Neural progenitor cell (in vitro differentiated cells): ENCODE measurements at regions not wholly inside any gene's neighbourhood (a gene's known extent, or its start where the extent isn't known, plus 50 kb on each side); places are given as distances from the start of the nearest gene placed in this dataset.
"Not testable (repeated sequence)": the region's sequence is repeated elsewhere in the genome, so short reads cannot be mapped to it uniquely, and the experiment has no call there.

Experiments used
- DNase-seq: peaks from one replicate; pipeline ENCODE4 v3.0.0-alpha.2; 2016; ENCODE audit warnings: low spot score
- H2AFZ ChIP-seq: fragments of 200-600 bp; sonication (generic); replicated peaks from 2 replicates; pipeline ENCODE4 v1.6.1; 2016; ENCODE audit warnings: antibody characterized with exemption
- H3F3A ChIP-seq: fragments of 200-600 bp; sonication (generic); 2 replicates; pipeline ENCODE4 v1.6.1; 2016; ENCODE audit warnings: antibody characterized with exemption, low read depth
- H3K27ac ChIP-seq: fragments of 200-600 bp; sonication (generic); 2 replicates; pipeline ENCODE4 v1.5.1; 2016; ENCODE audit warnings: mild to moderate bottlenecking
- H3K27me3 ChIP-seq: fragments of 200-600 bp; sonication (generic); 2 replicates; pipeline ENCODE4 v1.6.1; 2016; ENCODE audit warnings: mild to moderate bottlenecking, moderate library complexity
- H3K36me3 ChIP-seq: fragments of 200-600 bp; sonication (generic); 2 replicates; pipeline ENCODE4 v1.5.1; 2016
- H3K4me1 ChIP-seq: fragments of 200-600 bp; sonication (generic); 2 replicates; pipeline ENCODE4 v1.6.1; 2016; ENCODE audit warnings: mixed run types
- H3K4me2 ChIP-seq: fragments of 200-600 bp; sonication (generic); 2 replicates; pipeline ENCODE4 v1.6.1; 2016
- H3K4me3 ChIP-seq: fragments of 200-600 bp; sonication (generic); 2 replicates; pipeline ENCODE4 v1.5.1; 2016
- H3K79me2 ChIP-seq: fragments of 200-600 bp; sonication (generic); 2 replicates; pipeline ENCODE4 v1.6.1; 2016; ENCODE audit warnings: low read depth
- H3K9ac ChIP-seq: fragments of 200-600 bp; sonication (generic); 2 replicates; pipeline ENCODE4 v1.6.1; 2016
- H3K9me3 ChIP-seq: fragments of 200-600 bp; sonication (generic); 2 replicates; pipeline ENCODE4 v1.5.1; 2016; ENCODE audit warnings: low read depth
- H4K20me1 ChIP-seq: fragments of 200-600 bp; sonication (generic); 2 replicates; pipeline ENCODE4 v1.6.1; 2016; ENCODE audit warnings: low read depth
- H3K27ac Mint-ChIP-seq: 3 replicates; pipeline ENCODE4 v1.8.0; 2021; ENCODE audit warnings: mixed read lengths
- H3K27me3 Mint-ChIP-seq: 2 replicates; pipeline ENCODE4 v1.8.0; 2022; ENCODE audit warnings: low read depth, mild to moderate bottlenecking, inconsistent platforms, moderate library complexity, mixed read lengths; ENCODE audit not compliant: insufficient read depth
- H3K36me3 Mint-ChIP-seq: 3 replicates; pipeline ENCODE4 v1.8.0; 2021; ENCODE audit warnings: mixed read lengths
- H3K4me1 Mint-ChIP-seq: 3 replicates; pipeline ENCODE4 v1.8.0; 2021; ENCODE audit warnings: mixed read lengths
- H3K4me3 Mint-ChIP-seq: 3 replicates; pipeline ENCODE4 v1.8.0; 2021; ENCODE audit warnings: mild to moderate bottlenecking, moderate library complexity, mixed read lengths
- H3K9me3 Mint-ChIP-seq: 3 replicates; pipeline ENCODE4 v1.8.0; 2020; ENCODE audit warnings: mixed read lengths
- CTCF ChIP-seq: fragments of 200-600 bp; sonication (generic); IDR thresholded peaks from 2 replicates; pipeline ENCODE4 v1.5.1; 2017; ENCODE audit warnings: antibody characterized with exemption, mild to moderate bottlenecking
- EZH2 ChIP-seq: fragments of 200-600 bp; sonication (generic); IDR thresholded peaks from 2 replicates; pipeline ENCODE4 v1.6.1; 2017; ENCODE audit warnings: antibody characterized with exemption, mild to moderate bottlenecking, moderate library complexity
- EZH2phosphoT487 ChIP-seq: fragments of 200-600 bp; sonication (generic); IDR thresholded peaks from 2 replicates; pipeline ENCODE4 v1.6.1; 2017; ENCODE audit warnings: antibody characterized with exemption

GRCh38 chr14:21852775-21853174 lies 179.2 kb upstream of the OR4E1 start:
- peak overlapping the region; percentile 98 for H2AFZ ChIP-seq
- H3K27ac Mint-ChIP-seq: no peak overlapping the region
- no peaks in the 10 kb centered on the region for H3K4me1 ChIP-seq
- H3K4me3 ChIP-seq: no peak overlapping the region
- no peaks in the 10 kb centered on the region for H3K79me2 ChIP-seq
- H3K36me3 ChIP-seq: no peaks in the 10 kb centered on the region
- H3K4me2 ChIP-seq: no peak overlapping the region
- no peaks in the 10 kb centered on the region for H3K4me1 Mint-ChIP-seq
- no peak for TF ChIP-seq EZH2
- TF ChIP-seq CTCF: no peak
- TF ChIP-seq EZH2phosphoT487: no peak
- H3K27me3 Mint-ChIP-seq: peaks cover 3% of the 10 kb centered on the region
- no peaks in the 10 kb centered on the region for H3K9me3 ChIP-seq
- no peak for DNase-seq
- no peaks in the 10 kb centered on the region for H4K20me1 ChIP-seq
- H3K9me3 Mint-ChIP-seq: no peaks in the 10 kb centered on the region
- H3K4me3 Mint-ChIP-seq: no peak overlapping the region
- H3K9ac ChIP-seq: no peak overlapping the region
- H3K27ac ChIP-seq: no peak overlapping the region
- no peaks in the 10 kb centered on the region for H3F3A ChIP-seq
- H3K36me3 Mint-ChIP-seq: no peaks in the 10 kb centered on the region
- peaks cover 70% of the 10 kb centered on the region for H3K27me3 ChIP-seq

- peaks cover 3% of the 10 kb centered on the region for H3K27me3 Mint-ChIP-seq
- no peaks in the 10 kb centered on the region for H3K79me2 ChIP-seq
- no peaks in the 10 kb centered on the region for H3K9me3 Mint-ChIP-seq
- no peaks in the 10 kb centered on the region for H3K4me1 ChIP-seq
- no peaks in the 10 kb centered on the region for H3K36me3 Mint-ChIP-seq
- H3K9ac ChIP-seq: no peak overlapping the region
- no peaks in the 10 kb centered on the region for H3K4me1 Mint-ChIP-seq
- DNase-seq: peak; percentile 76
- H3K4me3 ChIP-seq: no peak overlapping the region
- TF ChIP-seq EZH2phosphoT487: no peak
- TF ChIP-seq CTCF: peak; percentile 84
- no peak for TF ChIP-seq EZH2
- peak overlapping the region; percentile 98 for H2AFZ ChIP-seq
- H3K36me3 ChIP-seq: no peaks in the 10 kb centered on the region
- H3K4me3 Mint-ChIP-seq: no peak overlapping the region
- H3F3A ChIP-seq: no peaks in the 10 kb centered on the region
- H3K4me2 ChIP-seq: no peak overlapping the region
- no peaks in the 10 kb centered on the region for H4K20me1 ChIP-seq
- no peak overlapping the region for H3K27ac ChIP-seq
- H3K27ac Mint-ChIP-seq: no peak overlapping the region
- H3K9me3 ChIP-seq: no peaks in the 10 kb centered on the region
- H3K27me3 ChIP-seq: peaks cover 70% of the 10 kb centered on the region
Observed at GRCh38 chr14:21852061-21852664, 178.5 kb upstream of the OR4E1 start.

DNA sequence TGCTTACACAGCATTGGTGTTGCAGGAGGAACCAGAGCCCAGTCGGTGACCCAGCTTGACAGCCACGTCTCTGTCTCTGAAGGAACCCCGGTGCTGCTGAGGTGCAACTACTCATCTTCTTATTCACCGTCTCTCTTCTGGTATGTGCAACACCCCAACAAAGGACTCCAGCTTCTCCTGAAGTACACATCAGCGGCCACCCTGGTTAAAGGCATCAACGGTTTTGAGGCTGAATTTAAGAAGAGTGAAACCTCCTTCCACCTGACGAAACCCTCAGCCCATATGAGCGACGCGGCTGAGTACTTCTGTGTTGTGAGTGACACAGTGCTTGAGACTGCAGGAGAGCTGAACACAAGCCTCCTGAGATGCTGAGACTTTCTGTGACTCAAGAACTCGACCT lies 173.3 kb upstream of the OR4E1 start:
- not testable (repeated sequence) for H3K27ac Mint-ChIP-seq, H3K27me3 Mint-ChIP-seq
- H2AFZ ChIP-seq: peak overlapping the region; percentile 81

DNA sequence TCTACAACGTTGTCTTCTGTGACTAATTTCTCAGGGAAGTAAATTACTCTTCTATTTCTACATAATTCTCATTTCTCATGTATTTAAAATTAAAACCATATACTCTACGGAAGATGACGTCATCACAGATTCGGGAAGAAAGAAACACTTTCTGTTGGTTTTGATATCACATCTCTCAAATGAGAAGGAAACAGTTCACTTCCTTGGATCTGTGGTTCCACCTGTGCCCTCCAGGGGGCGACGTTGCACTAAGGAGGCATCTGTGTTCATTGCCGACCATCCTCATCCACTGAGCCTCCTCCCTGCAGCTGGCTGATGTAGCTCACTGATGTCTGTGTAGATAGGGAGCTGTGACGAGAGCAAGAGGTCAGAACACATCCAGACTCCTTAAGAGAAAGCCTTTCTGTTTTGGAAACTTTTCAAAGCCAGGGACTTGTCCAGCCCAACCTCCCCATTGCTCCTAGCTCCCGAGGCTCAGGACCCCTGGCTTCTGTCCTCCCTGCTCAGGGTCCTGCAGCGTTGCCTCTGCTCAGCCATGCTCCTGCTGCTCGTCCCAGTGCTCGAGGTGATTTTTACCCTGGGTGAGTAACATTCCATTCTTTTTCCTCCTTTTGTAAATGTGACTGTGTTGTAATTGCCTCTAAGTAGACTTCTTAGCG lies 172.7 kb upstream of the OR4E1 start:
- Histone ChIP-seq H3K4me1 (no peaks in the 10 kb centered on the region), H3K4me2 (peak overlapping the region; percentile 28), H3K9me3 (no peaks in the 10 kb centered on the region), H3K27me3 (peaks cover 78% of the 10 kb centered on the region), H4K20me1 (no peaks in the 10 kb centered on the region), H3K79me2 (no peaks in the 10 kb centered on the region), H3K27ac (no peak overlapping the region), H3F3A (no peaks in the 10 kb centered on the region), H3K9ac (no peak overlapping the region), H3K36me3 (no peaks in the 10 kb centered on the region), H2AFZ (peak overlapping the region; percentile 81), H3K4me3 (no peak overlapping the region)
- no peak overlapping the region for H3K4me3 Mint-ChIP-seq
- H3K36me3 Mint-ChIP-seq: no peaks in the 10 kb centered on the region
- H3K27ac Mint-ChIP-seq: no peak overlapping the region
- H3K9me3 Mint-ChIP-seq: no peaks in the 10 kb centered on the region
- TF ChIP-seq CTCF (peak; percentile 87), EZH2phosphoT487 (peak; percentile 27), EZH2 (no peak)
- DNase-seq: peak; percentile 65
- peaks cover 2% of the 10 kb centered on the region for H3K27me3 Mint-ChIP-seq
- H3K4me1 Mint-ChIP-seq: no peaks in the 10 kb centered on the region

More for the DNA sequence above, 173.3 kb upstream of the OR4E1 start:
- not testable (repeated sequence) for H3K27ac ChIP-seq, H4K20me1 ChIP-seq, H3K4me1 Mint-ChIP-seq, H3K9me3 Mint-ChIP-seq, H3K79me2 ChIP-seq, H3K4me1 ChIP-seq, H3K4me3 Mint-ChIP-seq, H3K4me3 ChIP-seq, H3K9ac ChIP-seq, H3F3A ChIP-seq, H3K36me3 ChIP-seq, H3K9me3 ChIP-seq, DNase-seq, H3K36me3 Mint-ChIP-seq
- Histone ChIP-seq H3K27me3 (peaks cover 77% of the 10 kb centered on the region), H3K4me2 (peak overlapping the region; percentile 28)
